RCC 7860 (cell line): ENCODE measurements at regions not wholly inside any gene's neighbourhood (a gene's known extent, or its start where the extent isn't known, plus 50 kb on each side); places are given as distances from the start of the nearest gene placed in this dataset.

Experiments
- DNase-seq: peaks from one replicate; pipeline ENCODE4 v3.0.0-alpha.2; 2015; ENCODE audit warnings: low spot score
- FAIRE-seq: peaks from 2 replicates; lab custom pipeline; 2012; peaks lifted over from hg19 to GRCh38; lab: Jason Lieb, UNC

DNA sequence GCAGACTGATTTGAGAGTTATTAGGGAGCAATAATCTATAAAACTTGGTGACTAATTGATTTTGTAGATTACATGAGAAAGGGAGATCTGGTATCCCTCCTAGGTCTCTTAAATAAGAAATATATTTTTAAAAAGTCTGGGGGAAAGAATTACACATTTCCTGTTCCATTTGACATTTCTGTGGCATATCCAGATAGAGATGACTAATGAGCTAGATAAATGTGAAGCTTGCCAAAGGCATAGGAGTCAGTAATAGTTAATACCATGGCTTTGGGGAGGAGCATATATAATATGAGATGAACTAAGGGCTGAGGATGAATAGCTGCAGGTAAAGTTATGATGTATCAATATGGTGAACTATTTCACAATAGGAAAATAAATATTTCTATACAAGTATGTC, 663.7 kb downstream of the PTPRC start:
- DNase-seq (no peak), FAIRE-seq (no peak)

DNA sequence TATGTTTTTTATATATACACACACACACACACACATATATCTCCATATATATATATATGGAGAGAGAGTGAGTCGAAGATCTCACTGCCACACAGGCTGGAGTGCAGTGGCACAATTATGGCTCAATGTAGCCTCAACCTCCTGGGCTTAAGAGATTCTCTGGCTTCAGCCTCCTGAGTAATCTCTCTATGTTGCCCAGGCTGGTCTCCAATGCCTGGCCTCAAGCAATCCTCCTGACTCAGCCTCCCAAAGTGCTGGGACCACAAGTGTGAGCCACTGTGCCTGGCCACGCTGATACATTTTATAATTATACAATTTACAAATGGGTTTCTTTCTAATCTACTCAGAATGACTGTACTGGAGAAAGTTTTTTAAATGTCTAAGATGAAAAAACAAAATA, 664.2 kb downstream of the PTPRC start:
- no peak for DNase-seq
- FAIRE-seq, result no peak

DNA sequence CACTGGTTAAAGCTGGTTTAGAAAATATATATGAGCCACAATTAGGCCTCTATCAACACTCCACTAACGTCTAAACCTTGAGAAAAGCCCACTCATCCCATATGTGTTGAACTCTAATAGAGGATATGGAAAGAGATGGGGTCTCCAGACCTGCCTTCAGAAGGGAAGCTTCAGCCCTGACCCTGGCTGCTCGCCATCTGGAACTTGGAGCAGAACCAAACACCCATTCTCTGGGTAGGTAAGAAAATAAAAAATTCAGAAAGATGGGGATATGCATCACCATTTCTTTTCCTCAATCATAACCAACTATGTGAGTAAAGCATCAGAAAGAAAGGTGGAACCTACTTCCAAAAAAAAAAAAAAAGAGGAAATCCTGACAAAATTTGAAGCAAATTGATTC, 666.2 kb downstream of the PTPRC start:
- FAIRE-seq, result no peak
- no peak for DNase-seq

DNA sequence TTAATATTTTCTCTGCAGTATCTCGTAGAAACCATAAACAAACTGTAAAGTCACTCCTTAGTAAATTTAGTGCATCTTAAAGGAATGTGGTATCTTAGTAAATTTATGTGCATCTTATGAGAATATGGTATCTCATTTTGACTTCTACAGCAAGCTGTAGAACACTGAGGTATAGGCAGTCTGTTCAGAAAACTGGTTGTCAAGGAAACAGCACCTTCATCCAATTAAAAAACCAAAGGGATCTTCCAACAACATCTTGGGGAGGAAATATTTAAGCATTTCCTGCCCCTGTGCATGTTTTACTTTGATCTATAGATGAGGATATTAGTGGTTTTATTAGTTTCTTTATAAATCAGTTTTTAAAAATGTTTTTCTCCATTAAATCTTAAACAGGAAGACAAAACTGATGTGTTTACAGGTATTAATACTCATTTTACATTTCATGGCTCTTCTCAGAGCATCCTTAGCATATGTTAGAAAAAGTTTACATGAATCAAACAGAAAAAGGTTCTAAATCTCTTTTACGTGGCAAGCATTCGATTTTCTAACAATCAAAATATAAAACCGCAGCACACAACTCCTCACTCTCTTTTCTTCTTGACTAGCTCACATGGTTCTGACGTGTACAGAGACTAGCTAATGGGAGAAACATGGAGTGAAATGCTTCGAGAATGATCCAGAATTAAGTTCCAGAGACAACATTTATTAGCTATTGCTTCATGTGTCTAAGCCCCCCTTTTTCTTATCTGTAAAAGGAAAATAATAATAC, 668.8 kb downstream of the PTPRC start:
- FAIRE-seq, result no peak
- no peak for DNase-seq

DNA sequence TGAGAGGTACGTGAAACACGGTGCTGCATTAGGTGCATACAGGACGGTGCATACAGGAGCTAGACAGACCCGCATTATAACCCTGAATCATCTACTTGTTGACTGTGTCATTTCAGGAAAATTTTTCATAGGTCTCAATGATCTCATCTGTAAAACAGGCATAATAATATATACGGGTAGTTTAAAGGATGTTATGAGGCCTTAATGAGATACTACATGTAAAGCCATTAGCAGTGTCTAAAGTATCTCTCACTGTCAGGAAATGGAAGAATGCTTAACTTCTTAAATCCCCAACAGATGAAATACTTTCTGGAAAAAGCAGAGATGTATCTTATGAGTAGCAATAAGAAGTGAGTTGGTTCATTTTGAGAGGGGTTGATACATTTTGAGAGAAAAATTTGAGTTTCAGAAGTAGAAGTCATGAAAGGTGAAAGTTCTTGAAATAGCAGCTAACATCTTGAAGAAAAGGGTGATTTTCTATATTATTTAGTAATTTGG, 669.6 kb downstream of the PTPRC start:
- DNase-seq, result no peak
- no peak for FAIRE-seq

DNA sequence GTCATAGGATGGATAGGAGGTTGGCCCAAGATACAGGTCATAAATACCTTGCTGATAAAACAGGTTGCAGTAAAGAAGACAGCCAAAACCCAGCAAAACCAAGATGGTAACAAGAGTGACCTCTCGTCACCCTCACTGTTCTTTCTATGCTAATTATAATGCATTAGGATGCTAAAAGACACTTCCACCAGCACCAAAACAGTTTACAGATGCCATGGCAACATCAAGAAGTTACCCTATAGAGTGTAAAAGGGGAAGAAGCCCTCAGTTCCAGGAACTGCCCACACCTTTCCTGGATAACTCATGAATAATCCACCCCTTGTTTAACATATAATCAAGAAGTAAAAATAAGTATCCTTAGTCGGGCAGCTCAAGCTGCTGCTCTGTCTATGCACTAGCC, 671.9 kb downstream of the PTPRC start:
- DNase-seq (no peak), FAIRE-seq (no peak)

DNA sequence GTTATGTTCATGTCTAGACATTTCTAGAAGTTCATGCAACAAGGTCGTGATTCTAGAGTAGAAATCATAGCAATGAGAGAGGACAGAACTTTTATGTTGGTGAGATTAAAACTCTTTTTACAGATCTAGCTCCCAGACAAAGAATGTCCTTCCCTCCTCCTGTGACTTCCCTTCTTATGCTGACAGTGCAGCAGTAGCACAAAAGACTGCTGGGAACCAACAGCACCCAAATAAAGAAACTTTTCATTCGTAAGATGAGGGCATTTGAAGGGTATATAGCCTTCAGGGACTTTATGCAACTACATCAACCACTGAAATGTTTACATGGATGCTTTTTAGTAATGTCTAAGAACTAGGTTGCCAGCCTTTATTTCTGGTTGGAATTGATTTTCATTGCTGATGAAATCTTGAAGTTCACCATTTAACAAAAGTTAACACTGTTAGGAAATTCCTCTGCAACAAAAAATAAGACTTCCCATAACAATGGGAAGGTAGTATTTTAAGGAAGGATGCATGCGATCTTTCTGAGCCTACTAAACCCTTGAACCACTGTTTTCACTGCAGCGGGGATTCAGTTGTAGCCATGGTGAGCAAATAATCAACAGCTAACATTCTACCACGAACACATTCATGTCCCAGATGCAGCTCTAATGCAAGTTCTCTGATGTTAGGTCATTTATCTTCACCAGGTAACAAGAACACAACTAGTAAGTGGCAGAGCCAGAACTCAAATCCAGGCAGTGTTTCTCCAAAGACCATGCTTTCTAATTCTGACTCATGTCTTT, 672.8 kb downstream of the PTPRC start:
- FAIRE-seq, result no peak
- no peak for DNase-seq

DNA sequence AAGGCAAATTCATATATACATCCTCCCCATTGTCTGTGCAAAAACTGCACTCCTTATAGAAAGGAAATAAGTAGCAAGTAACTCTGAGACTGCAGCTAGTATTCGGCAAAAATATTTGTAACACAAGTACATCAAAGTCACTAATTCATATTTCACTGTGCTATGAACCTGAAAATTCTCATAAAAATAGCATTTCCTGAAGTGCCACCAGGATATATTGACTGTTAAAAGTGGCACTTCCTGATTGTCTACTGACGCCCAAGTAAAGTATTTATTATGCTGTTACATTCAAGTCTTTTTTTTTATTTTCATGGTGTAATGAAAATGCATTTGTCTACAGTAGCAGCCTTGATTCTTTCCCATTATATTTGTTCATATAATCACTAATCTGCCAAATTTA, 673.8 kb downstream of the PTPRC start:
- FAIRE-seq, result no peak
- DNase-seq, result no peak

DNA sequence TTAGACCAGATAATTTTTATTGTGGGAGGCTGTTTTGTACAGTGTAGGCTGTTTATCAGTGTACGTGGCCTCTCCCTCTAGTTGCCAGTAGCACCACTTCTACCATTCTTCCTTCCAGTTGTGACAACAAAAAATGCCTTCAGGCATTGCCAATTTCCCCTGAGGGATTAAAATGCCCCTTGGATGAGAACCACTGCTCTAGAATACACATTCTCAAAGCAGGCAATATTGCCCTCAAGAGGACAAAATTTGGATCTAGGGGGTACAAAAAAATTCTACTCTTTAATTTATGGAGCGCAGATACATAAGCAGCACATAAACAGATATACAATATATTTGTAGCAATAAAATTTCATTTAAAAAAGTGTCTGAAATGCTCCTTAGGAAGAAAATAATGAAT, 674.6 kb downstream of the PTPRC start:
- DNase-seq, result no peak
- no peak for FAIRE-seq

DNA sequence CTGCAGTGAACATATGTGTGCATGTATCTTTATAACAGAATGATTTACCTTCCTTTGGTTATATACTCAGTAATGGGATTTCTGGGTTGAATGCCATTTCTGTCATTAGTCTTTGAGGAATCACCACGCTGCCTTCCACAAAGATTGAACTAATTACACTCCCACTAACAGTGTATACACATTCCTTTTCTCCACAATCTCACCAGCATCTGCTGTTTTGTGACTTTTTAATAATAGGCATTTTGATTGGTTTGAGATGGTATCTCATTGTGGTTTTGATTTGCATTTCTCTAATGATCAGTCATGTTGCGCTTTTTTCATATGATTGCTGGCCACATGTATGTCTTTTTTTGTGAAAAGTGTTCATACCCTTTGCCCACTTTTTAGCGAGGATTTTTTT, 680.5 kb downstream of the PTPRC start:
- DNase-seq (no peak), FAIRE-seq (no peak)

DNA sequence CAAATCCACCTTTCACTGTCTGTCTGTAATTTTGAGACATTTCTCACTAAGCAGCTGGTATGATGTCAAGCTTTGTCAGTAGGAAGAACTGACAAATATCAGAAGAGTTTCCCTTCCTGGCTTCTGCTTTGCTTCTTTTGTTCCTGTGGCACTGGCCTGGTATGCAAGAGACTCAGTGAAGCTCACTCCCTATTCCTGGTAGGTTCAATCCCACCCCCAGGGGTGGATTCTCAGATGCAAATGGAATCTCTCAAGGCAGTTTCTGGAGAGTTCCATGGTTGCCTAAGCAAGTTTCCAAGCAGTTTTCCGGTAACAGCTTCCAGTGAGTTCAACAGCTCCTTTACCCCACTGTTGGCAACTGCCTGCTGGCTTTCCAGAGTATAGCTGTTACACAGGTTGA, 683.4 kb downstream of the PTPRC start:
- no peak for FAIRE-seq

DNA sequence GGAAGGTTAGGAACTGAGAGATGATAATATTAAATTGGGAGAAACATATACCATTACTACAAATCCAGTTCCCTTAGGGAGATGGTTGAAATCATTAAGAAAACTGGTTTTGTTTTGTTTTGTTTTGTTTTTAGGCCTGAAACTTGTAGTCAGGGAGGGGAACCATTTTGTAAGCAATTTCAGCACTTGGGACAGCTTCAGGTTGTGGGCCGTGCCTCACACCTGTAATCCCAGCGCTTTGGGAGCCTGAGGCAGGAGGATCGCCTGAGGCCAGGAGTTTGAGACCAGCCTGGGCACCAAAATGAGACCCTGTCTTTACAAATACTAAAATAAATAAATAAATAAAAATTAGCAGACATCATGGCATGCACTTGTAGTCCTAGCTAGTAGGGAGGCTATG, 694.3 kb upstream of the NR5A2 start:
- no peak for DNase-seq
- no peak for FAIRE-seq

More for the DNA sequence above, 683.4 kb downstream of the PTPRC start:
- DNase-seq, result no peak

DNA sequence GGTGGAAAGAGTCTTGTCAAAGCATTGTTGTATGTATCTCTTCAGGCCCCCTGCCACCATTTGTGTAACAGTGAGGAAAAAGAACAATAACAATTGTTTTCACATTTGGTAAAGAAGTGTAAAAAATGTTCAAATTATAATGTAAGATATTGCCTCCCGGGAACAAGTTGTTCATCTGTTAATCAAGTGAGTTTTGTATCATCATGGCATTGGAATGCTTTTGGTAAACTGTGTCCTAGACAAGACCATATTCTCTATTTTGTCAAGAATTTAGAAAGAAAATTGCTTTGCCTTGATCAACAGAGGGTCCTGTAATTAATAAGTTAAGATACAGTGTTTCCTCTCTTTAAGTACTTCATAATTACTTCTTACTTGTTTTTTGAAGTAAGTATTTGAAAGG, 692.0 kb upstream of the NR5A2 start:
- no peak for DNase-seq
- FAIRE-seq, result no peak

DNA sequence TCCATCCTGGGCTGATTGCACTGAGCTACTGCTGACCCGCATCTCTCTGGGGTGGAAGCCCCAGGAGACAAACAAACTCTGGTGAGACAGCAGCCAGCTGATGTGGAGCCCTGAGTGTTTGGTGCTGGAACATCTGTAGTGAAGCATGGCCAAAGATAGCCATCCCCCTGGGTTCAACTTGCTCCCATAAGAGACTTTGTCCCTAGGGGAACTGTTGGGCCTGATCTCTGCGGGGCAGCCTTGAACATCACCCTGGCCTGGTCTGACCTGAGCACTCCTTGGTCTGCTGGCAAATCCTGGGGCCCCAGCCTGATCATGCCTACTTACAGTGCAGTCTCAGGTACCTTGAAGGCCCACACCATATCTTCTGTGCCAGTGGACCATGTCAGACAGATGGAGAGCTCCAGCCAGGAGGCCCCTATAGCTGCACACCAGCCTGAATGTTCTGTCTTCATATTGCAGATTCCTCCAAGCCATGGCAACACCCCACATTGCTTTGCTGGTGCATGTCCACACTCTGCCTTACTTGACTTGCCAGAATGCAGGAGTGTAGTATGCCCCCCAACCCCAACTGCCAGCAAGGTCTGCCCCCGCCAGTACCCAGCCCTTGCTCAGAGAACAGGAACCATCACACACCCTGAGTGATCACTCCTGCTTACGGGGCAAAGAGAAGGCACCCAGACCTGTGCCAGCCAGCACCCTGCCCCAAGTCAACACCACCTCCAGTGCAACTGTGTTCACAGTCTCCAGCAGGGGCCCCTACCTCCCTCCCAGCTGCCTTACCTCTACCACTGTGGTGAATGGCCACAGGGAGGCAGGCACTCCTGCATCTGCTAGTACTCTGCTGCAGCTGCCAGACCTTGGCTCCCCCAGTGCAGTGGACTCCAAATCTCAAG, 690.5 kb upstream of the NR5A2 start:
- no peak for FAIRE-seq
- no peak for DNase-seq

DNA sequence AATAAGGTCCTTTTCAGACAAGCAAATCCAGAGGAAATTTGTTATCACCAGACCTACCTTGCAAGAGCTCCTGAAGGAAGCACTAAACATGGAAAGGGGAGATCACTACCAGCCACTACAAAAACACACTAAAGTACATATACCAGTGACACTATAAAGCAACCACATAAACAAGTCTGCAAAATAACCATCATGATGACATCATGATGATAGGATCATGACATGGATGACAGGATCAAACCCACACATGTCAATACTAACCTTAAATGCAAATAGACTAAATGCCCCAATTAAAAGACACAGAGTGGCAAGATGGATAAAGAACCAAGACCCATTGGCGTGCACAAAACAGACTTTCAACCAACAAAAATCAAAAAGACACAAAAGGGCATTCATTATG, 688.8 kb upstream of the NR5A2 start:
- DNase-seq (no peak), FAIRE-seq (no peak)

DNA sequence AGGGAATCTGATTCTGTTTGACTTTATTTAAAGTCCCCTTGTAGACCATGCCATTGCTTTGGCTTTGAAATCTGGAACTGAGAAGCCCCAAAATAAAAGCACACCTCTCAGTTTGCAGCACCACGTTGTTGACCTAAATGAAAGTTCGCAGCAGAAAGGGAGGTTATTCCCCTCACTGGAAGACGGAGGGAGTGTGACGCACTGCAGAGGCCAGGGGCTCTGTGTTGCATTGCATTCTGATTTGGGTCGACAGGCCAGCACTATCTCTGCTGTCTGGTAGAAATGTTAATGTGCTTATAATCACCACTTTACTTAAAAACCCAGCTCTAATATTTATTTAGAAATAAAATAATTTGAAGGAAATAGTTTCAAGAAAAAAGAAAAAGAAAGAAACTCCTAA, 675.2 kb upstream of the NR5A2 start:
- DNase-seq, result no peak
- no peak for FAIRE-seq

DNA sequence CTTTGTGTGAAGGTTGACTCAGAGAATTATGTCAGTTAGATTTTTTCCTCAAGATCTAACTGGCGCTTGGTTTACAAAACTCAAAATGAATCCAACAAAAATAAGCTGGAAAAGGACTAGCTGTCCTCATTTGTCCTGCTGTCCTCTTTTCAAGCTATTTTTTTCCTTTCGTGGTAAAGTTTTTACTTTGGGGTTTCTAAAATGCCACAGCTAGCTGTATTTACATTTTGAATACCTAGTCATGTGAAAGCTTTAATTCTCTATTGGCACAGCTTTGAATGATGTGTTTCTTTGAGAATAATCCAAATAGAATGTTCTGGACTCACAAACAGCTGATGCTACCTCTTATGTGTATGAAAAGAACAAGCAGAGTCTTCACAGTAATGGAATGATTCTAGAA, 673.6 kb upstream of the NR5A2 start:
- FAIRE-seq (no peak), DNase-seq (no peak)

DNA sequence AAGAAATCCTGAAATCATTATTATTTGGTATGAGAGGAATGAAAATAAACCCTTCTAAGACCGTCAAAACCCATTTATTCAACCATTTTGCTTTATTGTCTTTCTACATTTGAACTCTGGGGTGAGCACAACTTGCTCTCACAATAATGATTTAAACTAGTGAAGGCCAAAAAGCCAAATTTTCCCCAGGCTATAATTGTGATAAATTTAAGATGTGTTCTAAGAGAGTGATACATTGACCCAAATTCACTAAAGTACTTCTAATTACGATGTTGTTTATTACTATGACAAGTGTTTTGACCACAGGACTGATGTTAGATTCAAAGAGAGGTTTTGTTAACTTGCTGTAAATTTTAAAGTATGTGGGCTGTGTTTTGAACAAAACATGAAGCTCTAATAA, 670.9 kb upstream of the NR5A2 start:
- DNase-seq (no peak), FAIRE-seq (no peak)

DNA sequence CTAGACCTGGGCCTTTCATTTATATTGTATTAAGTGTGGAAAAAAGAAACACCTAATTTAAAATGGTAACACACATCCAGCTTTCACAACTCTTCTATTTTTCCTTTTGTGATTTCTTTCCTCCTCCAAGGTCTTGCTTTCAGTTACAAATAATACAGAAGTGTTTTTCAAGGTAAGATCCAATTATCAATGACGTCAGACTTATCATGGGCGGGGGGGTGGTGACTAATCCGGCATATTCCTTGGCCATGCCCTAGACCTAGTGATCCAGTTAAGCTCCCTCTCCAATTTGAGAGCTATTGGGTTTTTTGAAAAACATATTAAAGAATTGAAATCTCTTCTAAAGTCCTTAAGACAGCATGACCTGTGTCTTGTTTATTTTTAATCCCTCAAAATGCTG, 669.9 kb upstream of the NR5A2 start:
- DNase-seq (no peak), FAIRE-seq (no peak)

DNA sequence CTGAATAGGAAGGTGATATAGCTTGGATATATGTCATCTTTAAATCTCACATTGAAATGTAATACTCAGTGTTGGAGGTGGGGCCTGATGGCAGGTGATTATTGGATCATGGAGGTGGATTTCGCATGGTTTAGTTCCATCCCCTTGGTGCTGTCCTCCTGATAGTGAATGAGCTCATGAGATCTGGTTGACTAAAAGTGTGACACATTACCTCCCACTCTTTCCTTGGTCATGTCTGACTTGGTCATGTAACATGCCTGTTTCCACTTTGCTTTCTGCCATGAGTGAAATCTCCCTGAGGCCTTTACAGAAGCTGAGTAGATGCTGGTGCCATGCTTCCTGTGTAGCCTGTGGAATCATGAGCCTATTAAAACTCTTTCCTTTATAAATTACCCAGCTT, 664.5 kb upstream of the NR5A2 start:
- no peak for FAIRE-seq

DNA sequence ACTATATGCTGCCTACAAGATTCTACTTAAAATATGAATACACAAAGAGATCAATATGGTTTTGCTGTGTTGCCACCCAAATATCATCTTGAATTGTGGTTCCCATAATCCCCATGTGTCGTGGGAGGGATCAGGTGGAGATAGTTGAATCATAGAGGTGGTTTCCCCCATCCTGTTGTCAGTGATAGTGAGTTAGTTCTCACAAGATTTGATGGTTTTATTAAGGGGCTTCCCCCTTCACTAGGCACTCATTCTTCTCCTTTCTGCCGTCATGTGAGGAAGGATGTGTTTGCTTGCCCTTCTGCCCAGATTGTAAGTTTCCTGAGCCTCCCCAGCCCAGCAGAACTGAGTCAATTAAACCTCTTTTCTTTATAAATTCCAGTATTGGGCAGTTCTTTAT, 654.4 kb upstream of the NR5A2 start:
- FAIRE-seq (no peak), DNase-seq (no peak)

More for the DNA sequence above, 664.5 kb upstream of the NR5A2 start:
- DNase-seq, result no peak
